Heart right ventricle (tissue), 16 donors: ENCODE measurements at regions not wholly inside any gene's neighbourhood (a gene's known extent, or its start where the extent isn't known, plus 50 kb on each side); places are given as distances from the start of the nearest gene placed in this dataset.
"Not testable (repeated sequence)": the region's sequence is repeated elsewhere in the genome, so short reads cannot be mapped to it uniquely, and the experiment has no call there.

ENCODE experiments used
- ATAC-seq, 8 donors: fragments of 200-7000 bp; cut with Tn5 transposase; one replicate each; pipeline ENCODE4 v1.9.1; 2020; ENCODE audit warnings: mild to moderate bottlenecking in 8 of 8, moderate library complexity in 8 of 8, moderate number of reproducible peaks in 1 of 8
- DNase-seq, 2 donors: peaks; one replicate each; pipeline ENCODE4 v3.0.0-alpha.2; 2020
- H3K27ac ChIP-seq, 10 donors: fragments of 200-600 bp; sonication (generic) in 2 of 10; one replicate each; pipeline versions ENCODE4 v1.5.0 to v1.8.0; 2020 to 2022; ENCODE audit warnings: mild to moderate bottlenecking in 3 of 10
- H3K27me3 ChIP-seq, 7 donors: fragments of 200-600 bp; one replicate each; pipeline ENCODE4 v1.8.0; 2021 to 2022; ENCODE audit warnings: mild to moderate bottlenecking in 2 of 7
- H3K36me3 ChIP-seq, 9 donors: fragments of 200-600 bp; sonication (generic) in 1 of 9; one replicate each; pipeline versions ENCODE4 v1.5.0 to v1.8.0; 2020 to 2022; ENCODE audit warnings: mild to moderate bottlenecking in 2 of 9
- H3K4me1 ChIP-seq, 9 donors: fragments of 200-600 bp; sonication (generic) in 1 of 9; one replicate each; pipeline versions ENCODE4 v1.5.0 to v1.8.0; 2020 to 2022; ENCODE audit warnings: mild to moderate bottlenecking in 4 of 9
- H3K4me3 ChIP-seq, 10 donors: fragments of 200-600 bp; sonication (generic) in 2 of 10; one replicate each; pipeline versions ENCODE4 v1.5.0 to v1.8.0; 2020 to 2022; ENCODE audit warnings: mild to moderate bottlenecking in 7 of 10, moderate library complexity in 2 of 10
- H3K9me3 ChIP-seq, 11 donors: fragments of 200-600 bp in 10 of 11; sonication (generic) in 2 of 11; one replicate each; pipeline versions ENCODE4 v1.5.0 to v1.8.0; 2013 to 2022; ENCODE audit warnings: mild to moderate bottlenecking in 2 of 11, control low read depth in 1 of 11, moderate library complexity in 1 of 11
- CTCF ChIP-seq, 9 donors: fragments of 200-600 bp; sonication (generic) in 2 of 9; IDR thresholded peaks; one replicate each; pipeline versions ENCODE4 v1.5.0 to v1.8.0; 2021 to 2022; ENCODE audit warnings: antibody characterized with exemption in 9 of 9, mild to moderate bottlenecking in 5 of 9, moderate library complexity in 1 of 9
- WGBS, 2 donors: extraction: QIAGEN DNeasy Blood & Tissue Kit; methylation state at CpG; one replicate each; pipeline ENCODE4 v1.1.7; 2013; ENCODE audit warnings: inconsistent platforms in 1 of 2; 5-methylcytosine and 5-hydroxymethylcytosine counted together
- intact Hi-C, 10 donors: fragments of 100-400 bp; cut with DNase I; formaldehyde crosslinking; loops; one replicate each; pipeline versions ENCODE4 v1.11.1 to v1.14.2; 2022
- donor health status: Arrhythmogenic right ventricular cardiomyopathy.
- donor health status: ischemic (EF 13 %, LVEDD 7.1; RV severe dilation, severe dysfunction).
- donor health status: healthy with polysubstance abuse.
- donor health status: DM: no; HTN: yes; CAD: no.
- donor health status: DM: no; HTN: no; CAD: no.
- donor health status: ischemic (EF 25% LVEDD 6.9; RV normal size, moderate dysfunction).
- donor health status: ischemic (EF 25% LVEDD 5.7; RV mildly dilated, moderate dysfunction).
- donor health status: healthy.
- donor health status: DM: yes; HTN: yes; CAD: no.
- donor health status: Ischemic cardiomyopathy.
- donor health status: ischemic (EF 35%, LVEDD 5.7; RV mildly dilated, moderate dysfunction).
- donor health status: nonischemic (EF 11% LVEDD 7.7; RV severe dilation, severe dysfunction).
- donor health status: DM: yes; HTN: yes; CAD: no.
- donor health status: PGD.
- donor health status: ischemic (EF 29% LVEDD 5.4; RV normal size, mild dysfunction).
- donor health status: nonischemic (EF 23%, LVEDD 6.1; RV moderate dilation, normal function).

- intact Hi-C loops, result no loop called here
- 81 to 83% methylated on average over 4 of the region's 4 CpGs for WGBS, 2 donors
- DNase-seq (no peak), ATAC-seq (no peak)
- H3K27ac ChIP-seq, result no peak overlapping the region
- H3K36me3 ChIP-seq, result no peaks in the 10 kb centered on the region
- peaks cover 0 to 10% (median 0%) of the 10 kb centered on the region in 11 donors for H3K9me3 ChIP-seq
- no peaks in the 10 kb centered on the region for H3K27me3 ChIP-seq
- H3K4me3 ChIP-seq, result no peak overlapping the region
- TF ChIP-seq CTCF (IDR thresholded peaks at IDR 0.05), result no peak
- H3K4me1 ChIP-seq, result no peaks in the 10 kb centered on the region
These were observed 98.8 kb upstream of the GALNT15 start for GRCh38 chr3:16075647-16076046.

GRCh38 chr3:16076564-16076963 lies 97.9 kb upstream of the GALNT15 start:
- 70 to 74% methylated on average over 2 of the region's 2 CpGs for WGBS, 2 donors
- Histone ChIP-seq H3K9me3 (peaks cover 0 to 18% (median 4%) of the 10 kb centered on the region in 11 donors), H3K4me3 (no peak overlapping the region), H3K27me3 (no peaks in the 10 kb centered on the region), H3K4me1 (no peaks in the 10 kb centered on the region), H3K36me3 (no peaks in the 10 kb centered on the region), H3K27ac (no peak overlapping the region)
- no peak for DNase-seq
- no peak for TF ChIP-seq CTCF (IDR thresholded peaks at IDR 0.05)
- intact Hi-C loops, result no loop called here
- ATAC-seq, result no peak

DNA sequence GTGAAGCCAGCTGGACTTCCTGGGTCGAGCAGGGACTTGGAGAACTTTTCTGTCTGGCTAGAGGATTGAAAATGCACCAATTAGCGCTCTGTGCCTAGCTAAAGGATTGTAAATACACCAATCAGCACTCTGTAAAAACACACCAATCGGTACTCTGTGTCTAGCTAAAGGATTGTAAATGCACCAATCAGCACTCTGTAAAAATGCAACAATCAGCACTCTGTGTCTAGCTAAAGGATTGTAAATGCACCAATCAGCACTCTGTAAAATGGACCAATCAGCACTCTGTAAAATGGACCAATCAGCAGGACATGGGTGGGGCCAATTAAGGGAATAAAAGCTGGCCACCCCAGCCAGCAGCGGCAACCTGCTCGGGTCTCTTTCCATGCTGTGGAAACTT lies 97.3 kb upstream of the GALNT15 start:
- H3K4me1 ChIP-seq, H3K4me3 ChIP-seq, H3K27ac ChIP-seq, ATAC-seq, H3K27me3 ChIP-seq, H3K36me3 ChIP-seq, intact Hi-C loops, DNase-seq: not testable (repeated sequence)
- WGBS, 2 donors, result 90 to 93% methylated on average over 5 of the region's 5 CpGs
- H3K9me3 ChIP-seq, result peaks cover 0 to 24% (median 10%) of the 10 kb centered on the region in 11 donors

GRCh38 chr3:16077681-16078080 lies 96.8 kb upstream of the GALNT15 start:
- DNase-seq, ATAC-seq, H3K4me3 ChIP-seq, H3K36me3 ChIP-seq, H3K4me1 ChIP-seq, H3K27me3 ChIP-seq, intact Hi-C loops, H3K27ac ChIP-seq: not testable (repeated sequence)
- H3K9me3 ChIP-seq, result peaks cover 0 to 28% (median 10%) of the 10 kb centered on the region in 11 donors
- WGBS, 2 donors, result 65 to 82% methylated on average over 8 of the region's 8 CpGs

GRCh38 chr3:16079519-16079918 lies 95.0 kb upstream of the GALNT15 start:
- intact Hi-C loops, result no loop called here
- H3K36me3 ChIP-seq, result no peaks in the 10 kb centered on the region
- H3K27ac ChIP-seq, result no peak overlapping the region
- no peak for DNase-seq
- ATAC-seq, result no peak
- no peak overlapping the region for H3K4me3 ChIP-seq
- H3K9me3 ChIP-seq, result peaks cover 0 to 28% (median 10%) of the 10 kb centered on the region in 11 donors
- H3K4me1 ChIP-seq, result no peaks in the 10 kb centered on the region
- no peaks in the 10 kb centered on the region for H3K27me3 ChIP-seq
- WGBS, 2 donors, result 86 to 90% methylated on average over 2 of the region's 2 CpGs
- no peak for TF ChIP-seq CTCF (IDR thresholded peaks at IDR 0.05)
